Retinal pigment epithelial cell (primary cell): ENCODE measurements at regions not wholly inside any gene's neighbourhood (a gene's known extent, or its start where the extent isn't known, plus 50 kb on each side); places are given as distances from the start of the nearest gene placed in this dataset.

Source experiments
- DNase-seq: peaks from one replicate; pipeline ENCODE4 v3.0.0-alpha.2; 2010; ENCODE audit warnings: low read depth
- H3K4me3 ChIP-seq: 2 replicates; pipeline ENCODE4 v1.5.1; 2011; ENCODE audit warnings: mild to moderate bottlenecking, low read length, control low read depth, moderate library complexity
- TF ChIP-seq, protein P1 (sequence below): conservative IDR thresholded peaks from 2 replicates; pipeline ENCODE4 v1.5.1; 2011; ENCODE audit warnings: low read depth, low read length, control low read depth, inconsistent platforms

DNA sequence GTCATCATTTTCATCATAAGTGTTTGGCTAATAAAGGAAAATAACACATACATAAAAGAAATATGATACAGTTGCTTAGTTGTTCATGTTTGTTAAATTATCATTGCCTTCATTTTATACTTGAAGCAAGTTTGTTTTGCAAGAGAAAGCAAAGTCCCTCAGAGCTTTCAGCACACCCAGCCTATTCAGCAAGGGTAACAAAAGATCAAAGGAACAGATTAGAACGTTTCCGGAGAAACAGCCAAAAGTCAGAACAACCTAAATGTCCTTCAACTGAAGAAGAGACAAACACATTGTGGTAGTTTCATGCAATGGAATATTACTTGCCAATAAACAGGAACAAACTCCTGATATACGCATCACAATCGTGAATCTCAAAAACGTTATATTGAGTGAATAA is 380.7 kb downstream of the MZT1 start:
- TF ChIP-seq, protein P1, sequence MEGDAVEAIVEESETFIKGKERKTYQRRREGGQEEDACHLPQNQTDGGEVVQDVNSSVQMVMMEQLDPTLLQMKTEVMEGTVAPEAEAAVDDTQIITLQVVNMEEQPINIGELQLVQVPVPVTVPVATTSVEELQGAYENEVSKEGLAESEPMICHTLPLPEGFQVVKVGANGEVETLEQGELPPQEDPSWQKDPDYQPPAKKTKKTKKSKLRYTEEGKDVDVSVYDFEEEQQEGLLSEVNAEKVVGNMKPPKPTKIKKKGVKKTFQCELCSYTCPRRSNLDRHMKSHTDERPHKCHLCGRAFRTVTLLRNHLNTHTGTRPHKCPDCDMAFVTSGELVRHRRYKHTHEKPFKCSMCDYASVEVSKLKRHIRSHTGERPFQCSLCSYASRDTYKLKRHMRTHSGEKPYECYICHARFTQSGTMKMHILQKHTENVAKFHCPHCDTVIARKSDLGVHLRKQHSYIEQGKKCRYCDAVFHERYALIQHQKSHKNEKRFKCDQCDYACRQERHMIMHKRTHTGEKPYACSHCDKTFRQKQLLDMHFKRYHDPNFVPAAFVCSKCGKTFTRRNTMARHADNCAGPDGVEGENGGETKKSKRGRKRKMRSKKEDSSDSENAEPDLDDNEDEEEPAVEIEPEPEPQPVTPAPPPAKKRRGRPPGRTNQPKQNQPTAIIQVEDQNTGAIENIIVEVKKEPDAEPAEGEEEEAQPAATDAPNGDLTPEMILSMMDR, result no peak
- no peak overlapping the region for H3K4me3 ChIP-seq
- no peak for DNase-seq

DNA sequence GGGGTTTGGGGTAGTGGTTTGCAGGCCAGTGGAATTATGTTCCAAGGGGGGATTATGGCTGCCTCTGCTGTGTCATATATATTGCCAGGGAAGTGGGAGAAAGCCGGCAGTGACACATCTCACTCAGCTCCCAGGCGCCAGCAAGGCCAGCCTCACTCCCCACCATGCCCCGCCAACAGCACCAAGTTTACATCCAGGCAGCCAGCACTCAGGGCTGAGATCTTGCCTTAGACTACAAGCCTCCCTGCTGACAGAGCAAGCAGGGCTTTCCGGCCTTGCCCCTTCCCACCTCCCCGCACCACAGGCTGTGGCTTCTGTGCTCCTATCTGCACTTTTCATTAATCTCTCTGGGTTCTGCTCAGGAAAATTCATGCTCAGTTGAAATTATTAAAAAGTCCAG is 385.1 kb downstream of the MZT1 start:
- DNase-seq, result no peak
- TF ChIP-seq, protein P1, result no peak
- no peak overlapping the region for H3K4me3 ChIP-seq

DNA sequence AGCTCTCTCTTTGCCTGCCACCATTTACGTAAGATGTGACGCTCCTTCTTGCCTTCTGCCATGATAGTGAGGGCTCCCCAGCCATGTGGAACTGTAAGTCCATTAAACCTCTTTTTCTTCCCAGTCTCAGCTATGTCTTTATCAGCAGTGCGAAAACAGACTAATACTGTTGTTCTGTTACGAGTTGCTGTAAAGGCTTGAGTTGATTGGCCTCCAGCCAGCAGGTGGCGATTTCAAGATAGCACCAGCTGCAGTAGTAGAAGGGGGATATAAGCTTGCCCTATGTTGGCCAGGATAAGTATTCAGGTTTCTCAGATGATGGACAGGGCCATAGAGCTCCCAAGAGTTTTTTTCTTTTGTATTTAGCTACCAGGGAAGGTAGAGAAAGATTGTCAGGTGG is 385.5 kb downstream of the MZT1 start:
- no peak overlapping the region for H3K4me3 ChIP-seq
- TF ChIP-seq, protein P1, result no peak
- DNase-seq, result no peak

DNA sequence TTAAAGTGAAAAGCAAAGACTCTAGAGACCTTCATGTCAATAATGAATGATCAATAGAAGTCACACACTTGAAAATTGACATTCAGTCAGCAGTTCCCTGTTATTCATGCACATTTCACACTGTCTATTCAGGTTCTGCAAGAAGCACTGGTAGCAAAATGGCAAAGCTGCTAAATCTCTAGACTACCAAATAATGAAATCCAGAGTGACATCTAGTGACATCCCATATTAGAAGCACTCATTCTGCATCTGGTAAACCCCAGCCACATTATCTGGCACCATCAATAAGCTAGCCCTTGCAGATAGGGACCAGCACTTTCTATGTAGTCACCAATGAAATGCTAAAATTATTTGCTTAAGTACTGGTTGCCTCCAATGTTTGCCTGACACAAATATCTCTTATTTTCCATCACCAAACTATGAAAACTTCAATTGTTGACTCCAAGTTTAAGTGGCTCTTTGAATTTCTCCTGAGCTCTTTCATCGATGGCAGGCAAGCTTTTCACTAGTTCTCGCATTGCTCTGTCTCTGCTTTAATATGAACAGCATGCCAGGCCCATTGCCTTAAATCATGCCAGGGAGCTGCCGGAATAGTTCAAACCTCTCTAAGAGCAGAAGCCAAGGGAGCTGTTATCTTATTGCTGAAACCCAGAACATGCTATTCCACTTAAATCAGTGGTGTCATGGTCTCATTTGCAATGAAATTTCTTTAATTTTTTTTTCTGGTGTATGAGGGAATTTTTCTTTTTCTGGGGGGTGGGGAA is 409.9 kb downstream of the MZT1 start:
- no peak overlapping the region for H3K4me3 ChIP-seq
- no peak for DNase-seq
- TF ChIP-seq, protein P1, result no peak

DNA sequence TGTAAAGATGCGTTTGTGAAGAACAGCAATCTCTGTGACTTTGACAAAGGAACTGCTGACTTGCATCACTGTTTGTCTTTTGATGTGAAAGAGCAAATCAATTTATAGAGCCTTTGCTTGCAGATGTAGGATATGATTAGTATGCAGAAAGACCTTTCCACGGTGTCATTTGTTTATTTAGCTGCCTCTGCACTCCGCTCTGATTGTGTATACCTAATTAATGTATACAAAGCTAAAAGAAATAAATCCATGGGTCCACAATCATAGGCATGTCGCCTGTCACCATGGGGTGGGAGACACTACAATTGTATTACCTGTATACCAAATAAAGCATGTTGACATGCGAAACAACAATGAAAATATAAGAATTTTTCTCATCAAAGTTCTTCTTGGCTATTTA is 410.7 kb downstream of the MZT1 start:
- TF ChIP-seq, protein P1, result no peak
- H3K4me3 ChIP-seq, result no peak overlapping the region
- DNase-seq, result no peak

DNA sequence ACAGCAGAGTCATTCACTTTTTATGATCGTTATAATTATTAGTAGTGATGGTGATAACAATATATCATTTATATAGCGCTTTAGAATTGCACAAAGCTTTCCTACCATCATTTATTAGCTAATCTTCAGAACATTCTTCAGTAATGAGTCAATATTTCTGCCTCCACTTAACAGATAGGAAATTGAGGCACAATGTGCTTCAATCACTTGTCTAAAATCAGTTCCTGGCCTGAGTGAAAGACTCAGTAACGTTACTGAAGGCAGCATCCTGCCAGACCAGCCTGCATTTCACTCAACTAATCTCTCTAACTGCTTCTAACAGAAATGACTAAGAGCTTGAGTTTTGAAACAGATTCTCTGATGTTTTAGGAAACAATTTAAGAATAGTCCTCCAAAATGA is 412.1 kb downstream of the MZT1 start:
- DNase-seq, result no peak
- H3K4me3 ChIP-seq, result no peak overlapping the region
- TF ChIP-seq, protein P1, result no peak

DNA sequence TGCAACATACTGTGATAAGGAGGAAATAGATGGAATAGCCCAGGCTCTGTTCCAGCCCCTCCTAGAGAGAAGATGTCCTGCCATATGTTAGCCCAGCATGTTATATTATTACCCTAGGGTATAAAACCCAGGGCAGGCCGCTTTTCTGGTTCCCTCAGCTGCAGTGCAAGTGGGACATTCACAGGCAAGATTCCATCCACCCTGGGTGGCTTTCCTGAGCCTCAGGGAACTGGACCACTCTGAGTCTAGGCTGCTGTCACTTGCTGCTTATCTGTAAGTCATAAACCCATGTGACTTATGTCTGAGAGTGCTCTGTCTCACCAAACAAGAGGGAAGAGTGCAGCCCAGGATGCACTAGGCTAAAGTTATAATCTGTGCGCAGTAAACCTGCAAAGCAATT is 413.2 kb downstream of the MZT1 start:
- no peak overlapping the region for H3K4me3 ChIP-seq
- TF ChIP-seq, protein P1, result no peak
- DNase-seq, result no peak
